ENCODE measurements at regions not wholly inside any gene's neighbourhood (a gene's known extent, or its start where the extent isn't known, plus 50 kb on each side); places are given as distances from the start of the nearest gene placed in this dataset.

- Histone ChIP-seq H3K36me3 (ENCODE audit: control insufficient read depth in 2 of 2, insufficient read depth in 2 of 2, low read length in 2 of 2) (no peaks in the 10 kb centered on the region), H3K27ac (ENCODE audit: low read depth in 2 of 2, low read length in 2 of 2) (no peak overlapping the region), H3K27me3 (ENCODE audit: control insufficient read depth in 2 of 2, insufficient read depth in 2 of 2, low read length in 2 of 2) (no peaks in the 10 kb centered on the region), H3K4me1 (ENCODE audit: control insufficient read depth in 2 of 2, insufficient read depth in 2 of 2, low read length in 2 of 2) (peaks cover 5 to 8% of the 10 kb centered on the region in 2 donors), H3K9me3 (ENCODE audit: control insufficient read depth in 2 of 2, low read length in 2 of 2) (no peaks in the 10 kb centered on the region), H3K4me3 (ENCODE audit: low read length in 2 of 2) (no peak overlapping the region), H3K9ac (ENCODE audit: low read depth in 1 of 2, low read length in 2 of 2) (no peak overlapping the region)
Measured at GRCh38 chr6:150681578-150682395, 82.1 kb downstream of the PLEKHG1 start.

GRCh38 chr6:150683320-150683719, 83.6 kb downstream of the PLEKHG1 start:
- Histone ChIP-seq H3K9ac (ENCODE audit: low read depth in 1 of 2, low read length in 2 of 2) (no peak overlapping the region), H3K4me1 (ENCODE audit: control insufficient read depth in 2 of 2, insufficient read depth in 2 of 2, low read length in 2 of 2) (peaks cover 5 to 9% of the 10 kb centered on the region in 2 donors), H3K4me3 (ENCODE audit: low read length in 2 of 2) (no peak overlapping the region), H3K27me3 (ENCODE audit: control insufficient read depth in 2 of 2, insufficient read depth in 2 of 2, low read length in 2 of 2) (no peaks in the 10 kb centered on the region), H3K36me3 (ENCODE audit: control insufficient read depth in 2 of 2, insufficient read depth in 2 of 2, low read length in 2 of 2) (no peaks in the 10 kb centered on the region), H3K27ac (ENCODE audit: low read depth in 2 of 2, low read length in 2 of 2) (peak overlapping the region in 1 of 2 donors; percentile 9), H3K9me3 (ENCODE audit: control insufficient read depth in 2 of 2, low read length in 2 of 2) (no peaks in the 10 kb centered on the region)

GRCh38 chr6:150684161-150684560, 84.5 kb downstream of the PLEKHG1 start:
- H3K27me3 ChIP-seq (ENCODE audit: control insufficient read depth in 2 of 2, insufficient read depth in 2 of 2, low read length in 2 of 2): no peaks in the 10 kb centered on the region

GRCh38 chr6:150684714-150685459, 85.2 kb downstream of the PLEKHG1 start:
- peak overlapping the region; percentile 31 to 60 for H3K27ac ChIP-seq (ENCODE audit: low read depth in 2 of 2, low read length in 2 of 2)
- H3K9ac ChIP-seq (ENCODE audit: low read depth in 1 of 2, low read length in 2 of 2): no peak overlapping the region
- H3K27me3 ChIP-seq (ENCODE audit: control insufficient read depth in 2 of 2, insufficient read depth in 2 of 2, low read length in 2 of 2): no peaks in the 10 kb centered on the region
- H3K4me1 ChIP-seq (ENCODE audit: control insufficient read depth in 2 of 2, insufficient read depth in 2 of 2, low read length in 2 of 2): peaks cover 5 to 11% of the 10 kb centered on the region in 2 donors
- H3K36me3 ChIP-seq (ENCODE audit: control insufficient read depth in 2 of 2, insufficient read depth in 2 of 2, low read length in 2 of 2): no peaks in the 10 kb centered on the region
- no peak overlapping the region for H3K4me3 ChIP-seq (ENCODE audit: low read length in 2 of 2)
- no peaks in the 10 kb centered on the region for H3K9me3 ChIP-seq (ENCODE audit: control insufficient read depth in 2 of 2, low read length in 2 of 2)

More at GRCh38 chr6:150684161-150684560, 84.5 kb downstream of the PLEKHG1 start:
- Histone ChIP-seq H3K36me3 (ENCODE audit: control insufficient read depth in 2 of 2, insufficient read depth in 2 of 2, low read length in 2 of 2) (no peaks in the 10 kb centered on the region), H3K4me1 (ENCODE audit: control insufficient read depth in 2 of 2, insufficient read depth in 2 of 2, low read length in 2 of 2) (peaks cover 5 to 11% of the 10 kb centered on the region in 2 donors), H3K9me3 (ENCODE audit: control insufficient read depth in 2 of 2, low read length in 2 of 2) (no peaks in the 10 kb centered on the region), H3K9ac (ENCODE audit: low read depth in 1 of 2, low read length in 2 of 2) (no peak overlapping the region), H3K4me3 (ENCODE audit: low read length in 2 of 2) (no peak overlapping the region), H3K27ac (ENCODE audit: low read depth in 2 of 2, low read length in 2 of 2) (peak overlapping the region; percentile 17 to 31)

- H3K36me3 ChIP-seq (ENCODE audit: control insufficient read depth in 2 of 2, insufficient read depth in 2 of 2, low read length in 2 of 2): no peaks in the 10 kb centered on the region
- no peaks in the 10 kb centered on the region for H3K27me3 ChIP-seq (ENCODE audit: control insufficient read depth in 2 of 2, insufficient read depth in 2 of 2, low read length in 2 of 2)
- peaks cover 5 to 11% of the 10 kb centered on the region in 2 donors for H3K4me1 ChIP-seq (ENCODE audit: control insufficient read depth in 2 of 2, insufficient read depth in 2 of 2, low read length in 2 of 2)
- no peak overlapping the region for H3K4me3 ChIP-seq (ENCODE audit: low read length in 2 of 2)
- H3K9ac ChIP-seq (ENCODE audit: low read depth in 1 of 2, low read length in 2 of 2): no peak overlapping the region
- H3K27ac ChIP-seq (ENCODE audit: low read depth in 2 of 2, low read length in 2 of 2): no peak overlapping the region
- no peaks in the 10 kb centered on the region for H3K9me3 ChIP-seq (ENCODE audit: control insufficient read depth in 2 of 2, low read length in 2 of 2)
Measured at GRCh38 chr6:150685860-150686259, 86.2 kb downstream of the PLEKHG1 start.

GRCh38 chr6:150686566-150686965, 86.9 kb downstream of the PLEKHG1 start:
- Histone ChIP-seq H3K9ac (ENCODE audit: low read depth in 1 of 2, low read length in 2 of 2) (no peak overlapping the region), H3K9me3 (ENCODE audit: control insufficient read depth in 2 of 2, low read length in 2 of 2) (no peaks in the 10 kb centered on the region), H3K27me3 (ENCODE audit: control insufficient read depth in 2 of 2, insufficient read depth in 2 of 2, low read length in 2 of 2) (no peaks in the 10 kb centered on the region), H3K4me1 (ENCODE audit: control insufficient read depth in 2 of 2, insufficient read depth in 2 of 2, low read length in 2 of 2) (peaks cover 5 to 11% of the 10 kb centered on the region in 2 donors), H3K36me3 (ENCODE audit: control insufficient read depth in 2 of 2, insufficient read depth in 2 of 2, low read length in 2 of 2) (no peaks in the 10 kb centered on the region), H3K4me3 (ENCODE audit: low read length in 2 of 2) (no peak overlapping the region), H3K27ac (ENCODE audit: low read depth in 2 of 2, low read length in 2 of 2) (no peak overlapping the region)

- peaks cover 5 to 11% of the 10 kb centered on the region in 2 donors for H3K4me1 ChIP-seq (ENCODE audit: control insufficient read depth in 2 of 2, insufficient read depth in 2 of 2, low read length in 2 of 2)
- H3K9ac ChIP-seq (ENCODE audit: low read depth in 1 of 2, low read length in 2 of 2): no peak overlapping the region
- no peaks in the 10 kb centered on the region for H3K36me3 ChIP-seq (ENCODE audit: control insufficient read depth in 2 of 2, insufficient read depth in 2 of 2, low read length in 2 of 2)
- no peaks in the 10 kb centered on the region for H3K9me3 ChIP-seq (ENCODE audit: control insufficient read depth in 2 of 2, low read length in 2 of 2)
- no peak overlapping the region for H3K4me3 ChIP-seq (ENCODE audit: low read length in 2 of 2)
- H3K27ac ChIP-seq (ENCODE audit: low read depth in 2 of 2, low read length in 2 of 2): no peak overlapping the region
- no peaks in the 10 kb centered on the region for H3K27me3 ChIP-seq (ENCODE audit: control insufficient read depth in 2 of 2, insufficient read depth in 2 of 2, low read length in 2 of 2)
Measured at GRCh38 chr6:150687508-150687907, 87.8 kb downstream of the PLEKHG1 start.

- Histone ChIP-seq H3K27ac (ENCODE audit: low read depth in 2 of 2, low read length in 2 of 2) (no peak overlapping the region), H3K4me1 (ENCODE audit: control insufficient read depth in 2 of 2, insufficient read depth in 2 of 2, low read length in 2 of 2) (peaks cover 4 to 7% of the 10 kb centered on the region in 2 donors), H3K9ac (ENCODE audit: low read depth in 1 of 2, low read length in 2 of 2) (no peak overlapping the region)
Measured at GRCh38 chr6:150689900-150690590, 90.4 kb downstream of the PLEKHG1 start.

GRCh38 chr6:150690681-150691080, 91.0 kb downstream of the PLEKHG1 start:
- H3K27ac ChIP-seq (ENCODE audit: low read depth in 2 of 2, low read length in 2 of 2): no peak overlapping the region
- no peak overlapping the region for H3K4me3 ChIP-seq (ENCODE audit: low read length in 2 of 2)
- H3K9me3 ChIP-seq (ENCODE audit: control insufficient read depth in 2 of 2, low read length in 2 of 2): no peaks in the 10 kb centered on the region
- H3K36me3 ChIP-seq (ENCODE audit: control insufficient read depth in 2 of 2, insufficient read depth in 2 of 2, low read length in 2 of 2): no peaks in the 10 kb centered on the region
- H3K9ac ChIP-seq (ENCODE audit: low read depth in 1 of 2, low read length in 2 of 2): no peak overlapping the region
- H3K27me3 ChIP-seq (ENCODE audit: control insufficient read depth in 2 of 2, insufficient read depth in 2 of 2, low read length in 2 of 2): no peaks in the 10 kb centered on the region
- peaks cover 0 to 2% of the 10 kb centered on the region in 2 donors for H3K4me1 ChIP-seq (ENCODE audit: control insufficient read depth in 2 of 2, insufficient read depth in 2 of 2, low read length in 2 of 2)

More at GRCh38 chr6:150689900-150690590, 90.4 kb downstream of the PLEKHG1 start:
- Histone ChIP-seq H3K9me3 (ENCODE audit: control insufficient read depth in 2 of 2, low read length in 2 of 2) (no peaks in the 10 kb centered on the region), H3K4me3 (ENCODE audit: low read length in 2 of 2) (no peak overlapping the region), H3K27me3 (ENCODE audit: control insufficient read depth in 2 of 2, insufficient read depth in 2 of 2, low read length in 2 of 2) (no peaks in the 10 kb centered on the region), H3K36me3 (ENCODE audit: control insufficient read depth in 2 of 2, insufficient read depth in 2 of 2, low read length in 2 of 2) (no peaks in the 10 kb centered on the region)

GRCh38 chr6:150691463-150691862, 91.8 kb downstream of the PLEKHG1 start:
- no peak overlapping the region for H3K9ac ChIP-seq (ENCODE audit: low read depth in 1 of 2, low read length in 2 of 2)
- no peaks in the 10 kb centered on the region for H3K36me3 ChIP-seq (ENCODE audit: control insufficient read depth in 2 of 2, insufficient read depth in 2 of 2, low read length in 2 of 2)
- H3K9me3 ChIP-seq (ENCODE audit: control insufficient read depth in 2 of 2, low read length in 2 of 2): no peaks in the 10 kb centered on the region
- no peaks in the 10 kb centered on the region for H3K27me3 ChIP-seq (ENCODE audit: control insufficient read depth in 2 of 2, insufficient read depth in 2 of 2, low read length in 2 of 2)
- peaks cover 2 to 4% of the 10 kb centered on the region in 2 donors for H3K4me1 ChIP-seq (ENCODE audit: control insufficient read depth in 2 of 2, insufficient read depth in 2 of 2, low read length in 2 of 2)
- no peak overlapping the region for H3K27ac ChIP-seq (ENCODE audit: low read depth in 2 of 2, low read length in 2 of 2)
- no peak overlapping the region for H3K4me3 ChIP-seq (ENCODE audit: low read length in 2 of 2)
